Gastrocnemius medialis (tissue), 4 donors: ENCODE measurements at regions not wholly inside any gene's neighbourhood (a gene's known extent, or its start where the extent isn't known, plus 50 kb on each side); places are given as distances from the start of the nearest gene placed in this dataset.
"Not testable (repeated sequence)": the region's sequence is repeated elsewhere in the genome, so short reads cannot be mapped to it uniquely, and the experiment has no call there.

Source experiments
- ATAC-seq, 2 donors: fragments of 150-250 bp; one replicate each; pipeline ENCODE4 v1.9.1; 2016
- DNase-seq, 2 donors: peaks; one replicate each; pipeline ENCODE4 v3.0.0-alpha.2; 2019
- H3K27ac ChIP-seq, 4 donors: fragments of 200-600 bp; sonication (generic); 1 replicate in 1 of 4; 2 replicates in 3 of 4; pipeline ENCODE4 v1.5.1; 2016 to 2018; ENCODE audit warnings: mild to moderate bottlenecking in 2 of 4, moderate library complexity in 1 of 4
- H3K27me3 ChIP-seq, 3 donors: fragments of 200-600 bp; sonication (generic) in 2 of 3; 1 replicate in 1 of 3; 2 replicates in 2 of 3; pipeline versions ENCODE4 v1.5.1 to v1.6.0; 2016 to 2019; ENCODE audit warnings: mild to moderate bottlenecking in 1 of 3, moderate library complexity in 1 of 3
- H3K36me3 ChIP-seq, 2 donors: fragments of 200-600 bp; sonication (generic) in 1 of 2; one replicate each; pipeline ENCODE4 v1.5.1; 2017 to 2018
- H3K4me1 ChIP-seq, 2 donors: fragments of 200-600 bp; sonication (generic) in 1 of 2; one replicate each; pipeline ENCODE4 v1.5.1; 2016 to 2017; ENCODE audit warnings: mild to moderate bottlenecking in 2 of 2
- H3K4me3 ChIP-seq, 4 donors: fragments of 200-600 bp; sonication (generic) in 3 of 4; 1 replicate in 1 of 4; 2 replicates in 3 of 4; pipeline ENCODE4 v1.5.1; 2016 to 2019; ENCODE audit warnings: mild to moderate bottlenecking in 2 of 4
- H3K9me3 ChIP-seq, 3 donors: fragments of 200-600 bp; sonication (generic) in 2 of 3; 1 replicate in 1 of 3; 2 replicates in 2 of 3; pipeline ENCODE4 v1.5.1; 2016 to 2019
- CTCF ChIP-seq, 5 experiments: fragments of 450-650 bp in 3 of 5; fragments of 200-600 bp in 2 of 5; sonication (generic) in 2 of 5; IDR thresholded peaks in 4 of 5; conservative IDR thresholded peaks in 1 of 5; 1 replicate in 4 of 5; 2 replicates in 1 of 5; pipeline ENCODE4 v1.5.1; 2016 to 2019; ENCODE audit warnings: antibody characterized with exemption in 5 of 5, mild to moderate bottlenecking in 3 of 5, moderate library complexity in 3 of 5
- POLR2A ChIP-seq, 2 donors: fragments of 450-650 bp; IDR thresholded peaks; one replicate each; pipeline ENCODE4 v1.6.1; 2017; ENCODE audit warnings: antibody characterized with exemption in 2 of 2, mild to moderate bottlenecking in 2 of 2, moderate library complexity in 2 of 2
- in situ Hi-C, 4 donors: fragments of 200-750 bp; cut with MboI; loops; one replicate each; pipeline versions ENCODE4 v1.15.0 to v1.8.0; 2017; ENCODE audit warnings: low sequenced_read_pairs in 4 of 4
- intact Hi-C: fragments of 100-400 bp; cut with DNase I; formaldehyde crosslinking; loops from one replicate; pipeline ENCODE4 v1.15.1; 2023; ENCODE audit warnings: low total_unique reads

- no peak for ATAC-seq
- TF ChIP-seq POLR2A (IDR thresholded peaks at IDR 0.05) (no peak), CTCF (IDR thresholded peaks at IDR 0.05 in 4 of 5, conservative IDR thresholded peaks at IDR 0.05 in 1 of 5) (no peak)
- no peaks in the 10 kb centered on the region for H3K27me3 ChIP-seq
- no peaks in the 10 kb centered on the region for H3K9me3 ChIP-seq
- no peak for DNase-seq
- no peaks in the 10 kb centered on the region for H3K36me3 ChIP-seq
- no peak overlapping the region for H3K27ac ChIP-seq
- in situ Hi-C loops (no loop called here), intact Hi-C loops (no loop called here)
- no peak overlapping the region for H3K4me3 ChIP-seq
- no peaks in the 10 kb centered on the region for H3K4me1 ChIP-seq
Observed at GRCh38 chr5:12662545-12663314, 758.5 kb upstream of the CTNND2 start.

GRCh38 chr5:12661617-12662370 lies 757.5 kb upstream of the CTNND2 start:
- Histone ChIP-seq H3K36me3 (no peaks in the 10 kb centered on the region), H3K27ac (no peak overlapping the region), H3K27me3 (no peaks in the 10 kb centered on the region), H3K4me1 (no peaks in the 10 kb centered on the region), H3K4me3 (no peak overlapping the region), H3K9me3 (no peaks in the 10 kb centered on the region)
- no peak for TF ChIP-seq CTCF (IDR thresholded peaks at IDR 0.05 in 4 of 5, conservative IDR thresholded peaks at IDR 0.05 in 1 of 5)
- no peak for TF ChIP-seq POLR2A (IDR thresholded peaks at IDR 0.05)
- in situ Hi-C loops (no loop called here), intact Hi-C loops (no loop called here)
- no peak for DNase-seq
- ATAC-seq = no peak

GRCh38 chr5:12660279-12661107 lies 756.2 kb upstream of the CTNND2 start:
- in situ Hi-C loops, H3K27ac ChIP-seq, DNase-seq, H3K4me1 ChIP-seq, H3K36me3 ChIP-seq, H3K9me3 ChIP-seq, intact Hi-C loops, H3K27me3 ChIP-seq, H3K4me3 ChIP-seq, ATAC-seq: not testable (repeated sequence)

- no peak for ATAC-seq
- intact Hi-C loops (no loop called here), in situ Hi-C loops (no loop called here)
- Histone ChIP-seq H3K4me1 (no peaks in the 10 kb centered on the region), H3K36me3 (no peaks in the 10 kb centered on the region), H3K9me3 (no peaks in the 10 kb centered on the region), H3K4me3 (no peak overlapping the region), H3K27ac (no peak overlapping the region), H3K27me3 (no peaks in the 10 kb centered on the region)
- no peak for DNase-seq
- TF ChIP-seq CTCF (IDR thresholded peaks at IDR 0.05 in 4 of 5, conservative IDR thresholded peaks at IDR 0.05 in 1 of 5) = no peak
- no peak for TF ChIP-seq POLR2A (IDR thresholded peaks at IDR 0.05)
Observed at GRCh38 chr5:12659686-12660085, 755.4 kb upstream of the CTNND2 start.
